Fibroblast of the aortic adventitia (primary cell): ENCODE measurements at regions not wholly inside any gene's neighbourhood (a gene's known extent, or its start where the extent isn't known, plus 50 kb on each side); places are given as distances from the start of the nearest gene placed in this dataset.
A peak's percentile ranks its signal among the peaks of the same experiment; 100 is the strongest.

ENCODE experiments used
- DNase-seq: peaks from one replicate; pipeline ENCODE4 v3.0.0-alpha.2; 2010; ENCODE audit warnings: low read depth
- H3K4me3 ChIP-seq: 2 replicates; pipeline ENCODE4 v1.5.1; 2011; ENCODE audit warnings: low read depth, mild to moderate bottlenecking, control low read depth, low read length, moderate library complexity
- CTCF ChIP-seq: IDR thresholded peaks from 2 replicates; pipeline ENCODE4 v1.5.1; 2011; ENCODE audit warnings: mild to moderate bottlenecking, low read length, control low read depth, inconsistent platforms; ENCODE audit not compliant: insufficient read depth

DNA sequence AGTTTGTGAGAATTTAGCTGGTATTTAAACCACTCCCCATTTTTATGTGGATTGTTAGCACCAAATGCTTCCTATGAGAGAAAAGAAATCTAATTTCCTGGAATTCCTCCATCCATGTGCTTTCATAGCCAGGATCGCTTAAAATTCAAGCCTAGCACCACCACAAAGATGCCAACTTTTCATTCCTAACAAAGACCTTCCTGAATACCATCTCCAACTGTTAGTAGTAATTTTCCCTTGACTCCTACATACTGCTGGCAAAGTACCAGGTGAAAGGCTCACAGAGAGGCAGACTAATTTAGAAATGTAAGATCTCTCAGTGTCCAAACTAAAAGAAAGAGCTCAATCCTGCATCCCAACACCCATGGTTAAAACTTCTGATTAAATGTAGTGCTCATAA lies 386.3 kb downstream of the KCTD12 start:
- no peak overlapping the region for H3K4me3 ChIP-seq
- DNase-seq, result no peak
- TF ChIP-seq CTCF, result no peak

DNA sequence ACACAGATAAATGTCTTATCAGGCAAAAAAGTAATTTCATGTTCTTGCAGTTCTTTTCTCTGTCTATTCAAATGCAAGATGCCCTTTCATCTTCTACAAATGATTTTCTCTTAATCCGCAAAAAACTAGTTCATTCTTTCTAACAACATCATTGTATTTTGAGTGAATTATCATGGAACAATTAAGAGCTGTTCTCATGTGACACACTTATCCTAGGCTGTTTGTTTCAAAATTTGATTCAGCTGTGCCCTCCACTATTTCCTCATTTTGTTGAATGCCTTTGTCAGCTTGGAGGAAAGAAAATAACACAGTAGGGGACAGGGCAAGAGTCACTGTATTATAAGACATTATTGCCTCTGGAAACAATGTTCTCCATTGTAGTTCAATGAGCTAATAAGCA lies 396.9 kb downstream of the KCTD12 start:
- TF ChIP-seq CTCF, result no peak
- no peak overlapping the region for H3K4me3 ChIP-seq
- no peak for DNase-seq

DNA sequence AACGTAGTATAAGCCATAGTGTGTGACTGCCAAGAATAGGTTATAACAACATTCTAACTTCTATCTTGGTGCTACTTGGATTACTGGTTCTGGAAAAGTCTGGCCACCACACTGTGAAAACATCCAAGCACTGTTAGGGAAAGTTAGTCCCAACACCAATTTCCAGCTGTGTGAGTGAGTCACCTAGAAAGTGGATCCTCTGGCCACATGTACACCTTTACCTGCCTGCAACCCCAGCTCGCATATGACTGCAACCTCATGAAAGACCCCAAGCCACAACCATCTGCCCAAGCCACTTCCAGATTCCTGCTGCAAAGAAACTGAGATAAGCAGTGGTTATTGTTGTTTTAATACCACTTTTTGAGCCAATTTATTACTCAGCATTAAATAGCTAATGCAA lies 404.5 kb downstream of the KCTD12 start:
- TF ChIP-seq CTCF, result no peak
- DNase-seq, result peak; percentile 25
- no peak overlapping the region for H3K4me3 ChIP-seq

DNA sequence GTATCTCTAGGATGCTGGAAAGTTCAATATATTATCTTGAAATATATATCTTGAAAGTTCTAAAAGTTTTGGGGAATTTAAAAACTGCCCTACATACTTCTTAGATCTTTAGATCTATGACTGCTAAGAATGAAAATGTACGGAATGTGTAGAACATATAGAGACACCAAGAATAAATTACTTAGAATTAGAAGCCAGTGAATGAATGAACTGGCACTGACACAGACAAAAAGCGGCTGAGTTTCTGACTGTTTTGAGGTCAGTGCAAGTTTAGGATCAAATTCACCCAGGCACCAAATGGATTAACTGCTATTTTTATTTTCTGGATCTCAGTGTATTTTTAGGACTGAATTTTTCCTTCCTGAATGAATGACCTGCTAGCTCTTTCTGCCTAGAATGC lies 411.2 kb downstream of the KCTD12 start:
- no peak overlapping the region for H3K4me3 ChIP-seq
- no peak for DNase-seq
- no peak for TF ChIP-seq CTCF

- TF ChIP-seq CTCF, result no peak
- H3K4me3 ChIP-seq, result no peak overlapping the region
- peak; percentile 58 for DNase-seq
These were observed 411.8 kb downstream of the KCTD12 start for GRCh38 chr13:76474356-76474755.

DNA sequence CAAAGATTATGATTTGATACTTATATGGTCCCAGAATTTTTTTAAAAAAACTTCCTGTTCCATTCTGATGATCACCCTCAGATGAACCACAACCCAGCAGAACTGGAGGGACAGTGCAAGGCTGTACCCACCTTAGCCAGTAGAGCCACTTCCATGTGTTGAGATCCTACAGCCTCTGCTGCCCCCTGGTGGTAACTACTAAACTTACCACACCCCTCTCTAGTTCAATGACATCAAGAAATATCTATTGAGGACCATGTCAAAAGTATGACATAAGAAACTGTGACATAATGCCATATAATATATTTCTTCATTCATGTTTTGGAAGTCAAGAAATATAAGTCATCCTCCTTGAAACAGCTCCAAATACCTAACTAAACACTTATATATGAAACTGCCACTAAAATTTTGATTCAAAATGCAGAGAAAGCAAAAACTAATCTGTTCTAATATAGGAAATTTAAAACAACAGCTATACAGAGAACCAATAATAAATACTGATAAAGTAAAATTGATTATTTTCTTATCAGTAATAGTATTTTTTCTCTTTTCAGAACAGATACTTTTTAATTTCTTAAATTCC lies 412.6 kb downstream of the KCTD12 start:
- no peak overlapping the region for H3K4me3 ChIP-seq
- peak; percentile 84 for TF ChIP-seq CTCF
- peak; percentile 89 for DNase-seq

DNA sequence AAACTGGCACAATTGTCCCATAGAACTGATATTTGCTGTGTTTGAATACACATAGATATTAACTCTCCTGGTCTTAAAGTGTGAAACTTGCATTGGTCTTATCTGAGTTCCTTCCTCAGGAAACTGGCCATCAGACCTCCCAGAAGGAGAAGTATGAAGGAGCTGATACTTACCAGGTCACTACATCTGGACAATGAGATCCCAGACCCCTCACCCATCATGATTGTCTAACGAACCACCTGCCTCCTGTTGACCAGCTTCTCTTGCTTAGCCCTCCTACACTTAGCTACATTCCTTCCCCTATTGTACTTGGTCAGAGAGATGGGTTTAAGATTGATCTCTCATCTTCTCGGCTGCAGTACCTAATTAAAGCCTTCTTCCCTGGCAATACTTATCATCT lies 413.3 kb downstream of the KCTD12 start:
- no peak for DNase-seq
- TF ChIP-seq CTCF, result no peak
- H3K4me3 ChIP-seq, result no peak overlapping the region
